ENCODE measurements at regions not wholly inside any gene's neighbourhood (a gene's known extent, or its start where the extent isn't known, plus 50 kb on each side); places are given as distances from the start of the nearest gene placed in this dataset.

GRCh38 chr7:41182782-41183181 is 520.1 kb downstream of the INHBA start:
- no peak for TF ChIP-seq POLR2AphosphoS5 (IDR thresholded peaks at IDR 0.05)
- no peak for TF ChIP-seq CTCF (IDR thresholded peaks at IDR 0.05; ENCODE audit: poor library complexity, severe bottlenecking)
- TF ChIP-seq REST (IDR thresholded peaks at IDR 0.05; ENCODE audit: borderline replicate concordance): no peak
- TF ChIP-seq EP300 (conservative IDR thresholded peaks at IDR 0.05; ENCODE audit: poor library complexity, severe bottlenecking): no peak
- no peak for TF ChIP-seq SMC3 (conservative IDR thresholded peaks at IDR 0.05; ENCODE audit: poor library complexity)

Data from neural cell (in vitro differentiated cells).